PC-9 (cell line): ENCODE measurements at regions not wholly inside any gene's neighbourhood (a gene's known extent, or its start where the extent isn't known, plus 50 kb on each side); places are given as distances from the start of the nearest gene placed in this dataset.
"Not testable (repeated sequence)": the region's sequence is repeated elsewhere in the genome, so short reads cannot be mapped to it uniquely, and the experiment has no call there.

ENCODE experiments used
- CTCF ChIP-seq: fragments of 200-600 bp; sonication (generic); conservative IDR thresholded peaks from 2 replicates; pipeline ENCODE4 v1.6.1; 2017; ENCODE audit warnings: mixed run types, antibody characterized with exemption, mild to moderate bottlenecking, moderate library complexity
- EZH2 ChIP-seq: fragments of 200-600 bp; sonication (generic); IDR thresholded peaks from 2 replicates; pipeline ENCODE4 v1.8.0; 2017; ENCODE audit warnings: antibody characterized with exemption, low read depth

- not testable (repeated sequence) for TF ChIP-seq CTCF, EZH2
These were observed 270.4 kb upstream of the TLE3 start for GRCh38 chr15:70367913-70368705.
